HepG2 (cell line): ENCODE measurements at regions not wholly inside any gene's neighbourhood (a gene's known extent, or its start where the extent isn't known, plus 50 kb on each side); places are given as distances from the start of the nearest gene placed in this dataset.

Experiments used
- ATAC-seq: fragments of 200-7000 bp; cut with Tn5 transposase; 3 replicates; pipeline ENCODE4 v1.9.1; 2020; ENCODE audit warnings: mild to moderate bottlenecking, moderate library complexity
- BruUV-seq: library from RNA; stranded (reverse); fragments of 400-500 nt; replicated peaks from 2 replicates; lab custom pipeline; 2021; lab: Mats Ljungman, UMichigan
- CTCF ChIA-PET: fragments of 300-600 bp; formaldehyde crosslinking; extraction: SDS; loops from one replicate; lab custom pipeline; 2021; ENCODE audit warnings: low total read pairs, inconsistent platforms, low intra/inter-chr PET ratio; lab: Yijun Ruan, JAX
- POLR2A ChIA-PET: fragments of 350-600 bp; sonication (Branson Sonifier 250); formaldehyde crosslinking; loops from one replicate; lab custom pipeline; 2020; ENCODE audit warnings: antibody characterized with exemption, inconsistent platforms; lab: Yijun Ruan, JAX
- DNase-seq: peaks from one replicate; pipeline ENCODE4 v3.0.0-alpha.2; 2015; ENCODE audit warnings: low spot score
- FAIRE-seq: peaks from 3 replicates; lab custom pipeline; 2011; peaks lifted over from hg19 to GRCh38; lab: Jason Lieb, UNC
- H2AFZ ChIP-seq: one replicate; pipeline ENCODE4 v1.6.1; 2011; ENCODE audit warnings: low read length, inconsistent platforms
- H3K27ac ChIP-seq: fragments of 300-600 bp; 3 replicates; pipeline ENCODE4 v1.8.0; 2011; ENCODE audit warnings: mixed run types, mild to moderate bottlenecking, mixed read lengths, low read length, inconsistent platforms; ENCODE audit not compliant: insufficient read depth; ENCODE audit errors: extremely low read length
- H3K27me3 ChIP-seq, 2 experiments: fragments of 200-600 bp in 1 of 2; 2 replicates in 1 of 2; 3 replicates in 1 of 2; pipeline versions ENCODE4 v1.6.0 to v1.8.0; 2011; ENCODE audit warnings: low read length in 2 of 2, mild to moderate bottlenecking in 2 of 2, moderate library complexity in 2 of 2, inconsistent platforms in 1 of 2; ENCODE audit not compliant: insufficient read depth in 2 of 2, control insufficient read depth in 1 of 2
- H3K36me3 ChIP-seq, 2 experiments: fragments of 200-600 bp in 1 of 2; replicated peaks in 1 of 2; 2 replicates in 1 of 2; 3 replicates in 1 of 2; pipeline versions ENCODE4 v1.5.1 to v1.8.0; 2011; ENCODE audit warnings: low read length in 2 of 2, inconsistent platforms in 1 of 2; ENCODE audit not compliant: insufficient read depth in 2 of 2, control insufficient read depth in 1 of 2
- H3K4me1 ChIP-seq: 2 replicates; pipeline ENCODE4 v1.5.1; 2012; ENCODE audit warnings: low read length, inconsistent platforms; ENCODE audit not compliant: insufficient read depth
- H3K4me2 ChIP-seq: 2 replicates; pipeline ENCODE4 v1.6.0; 2011; ENCODE audit warnings: low read depth, low read length, inconsistent platforms
- H3K4me3 ChIP-seq, 3 experiments: fragments of 200-600 bp in 1 of 3; sonication (generic), shearing (Covaris generic) in 1 of 3; replicated peaks in 1 of 3; 2 replicates each; pipeline ENCODE4 v1.5.1; 2011 to 2016; ENCODE audit warnings: low read length in 3 of 3, inconsistent platforms in 2 of 3, low read depth in 2 of 3, mild to moderate bottlenecking in 2 of 3, control low read depth in 1 of 3, mixed read lengths in 1 of 3; ENCODE audit not compliant: insufficient read depth in 1 of 3
- H3K79me2 ChIP-seq: one replicate; pipeline ENCODE4 v1.6.1; 2011; ENCODE audit warnings: low read length, inconsistent platforms; ENCODE audit not compliant: insufficient read depth
- H3K9ac ChIP-seq: 2 replicates; pipeline ENCODE4 v1.6.0; 2011; ENCODE audit warnings: mild to moderate bottlenecking, low read depth, low read length, inconsistent platforms; ENCODE audit not compliant: insufficient read depth
- H3K9me3 ChIP-seq: 2 replicates; pipeline ENCODE4 v1.5.1; 2012; ENCODE audit warnings: mild to moderate bottlenecking, low read length
- H4K20me1 ChIP-seq: 2 replicates; pipeline ENCODE4 v1.6.0; 2011; ENCODE audit warnings: inconsistent platforms, mild to moderate bottlenecking, low read length, moderate library complexity; ENCODE audit not compliant: insufficient read depth
- PAWR ChIP-seq: sonication (generic); formaldehyde crosslinking; IDR thresholded peaks from 2 replicates; pipeline ENCODE4 v1.4.0; 2020; ENCODE audit warnings: missing genetic modification reagents, mild to moderate bottlenecking, borderline replicate concordance
- SIX1 ChIP-seq: sonication (generic); formaldehyde crosslinking; IDR thresholded peaks from 2 replicates; pipeline ENCODE4 v1.4.0; 2020; ENCODE audit warnings: missing genetic modification reagents, borderline replicate concordance
- ZBED4 ChIP-seq: sonication (generic); formaldehyde crosslinking; IDR thresholded peaks from 2 replicates; pipeline ENCODE4 v1.4.0; 2020; ENCODE audit warnings: missing genetic modification reagents, borderline replicate concordance
- ZNF3 ChIP-seq: IDR thresholded peaks from 2 replicates; pipeline ENCODE4 v1.7.0; 2017; ENCODE audit warnings: inconsistent platforms
- ZNF724P ChIP-seq: sonication (generic); formaldehyde crosslinking; IDR thresholded peaks from 2 replicates; pipeline ENCODE4 v1.8.0; 2022; ENCODE audit warnings: missing genetic modification reagents, borderline replicate concordance
- WGBS: methylation state at CpG from one replicate; pipeline ENCODE4 v1.1.6; 2017; ENCODE audit warnings: low lambda C conversion rate; 5-methylcytosine and 5-hydroxymethylcytosine counted together
- in situ Hi-C: cut with HindIII; loops from 2 replicates; pipeline ENCODE4 v1.10.0; 2017; ENCODE audit warnings: low pct_unique_long_range_greater_than_20kb; ENCODE audit not compliant: extremely low pct_ligation_motif_present
- intact Hi-C: fragments of 100-400 bp; cut with micrococcal nuclease; formaldehyde crosslinking; loops from one replicate; pipeline ENCODE4 v1.10.0; 2022; ENCODE audit not compliant: unreplicated experiment

GRCh38 chr13:40149611-40150274, 494.3 kb downstream of the COG6 start:
- H3K4me3 ChIP-seq, result no peak overlapping the region
- in situ Hi-C loops, result no loop called here
- H2AFZ ChIP-seq, result no peak overlapping the region
- no peak overlapping the region for H3K9ac ChIP-seq
- no peak for FAIRE-seq
- H3K9me3 ChIP-seq, result no peaks in the 10 kb centered on the region
- no peak for TF ChIP-seq ZNF3 (CRISPR knock-in tag)
- no peak for TF ChIP-seq ZNF724P (CRISPR knock-in tag)
- no peak for TF ChIP-seq ZBED4 (CRISPR knock-in tag)
- no peak for TF ChIP-seq PAWR
- no peak for TF ChIP-seq SIX1 (CRISPR knock-in tag)
- POLR2A ChIA-PET, result no interaction called here
- H3K79me2 ChIP-seq, result no peaks in the 10 kb centered on the region
- no peak overlapping the region for H3K27ac ChIP-seq
- intact Hi-C loops, result no loop called here
- no peaks in the 10 kb centered on the region for H3K36me3 ChIP-seq
- CTCF ChIA-PET, result no interaction called here
- no peak overlapping the region for H3K4me2 ChIP-seq
- WGBS, result 0% methylated on average over 4 of the region's 6 CpGs
- no peaks in the 10 kb centered on the region for H3K4me1 ChIP-seq
- ATAC-seq, result no peak
- no peaks in the 10 kb centered on the region for H4K20me1 ChIP-seq
- peaks cover 0 to 4% of the 10 kb centered on the region in 2 experiments; a peak in 1 of 5 replicates for H3K27me3 ChIP-seq
- DNase-seq, result no peak
- no TSS peak for BruUV-seq
